ENCODE measurements at regions not wholly inside any gene's neighbourhood (a gene's known extent, or its start where the extent isn't known, plus 50 kb on each side); places are given as distances from the start of the nearest gene placed in this dataset.
A peak's percentile ranks its signal among the peaks of the same experiment; 100 is the strongest.

- DNase-seq (ENCODE audit: insufficient read length, low spot score) (no peak), FAIRE-seq (no peak)
Measured at GRCh38 chr5:58215364-58215763, 244.5 kb downstream of the PLK2 start.

- FAIRE-seq, result no peak
- no peak for DNase-seq (ENCODE audit: insufficient read length, low spot score)
Measured at GRCh38 chr5:58211441-58211840, 248.4 kb downstream of the PLK2 start.

GRCh38 chr5:58208674-58209073, 251.2 kb downstream of the PLK2 start:
- DNase-seq (ENCODE audit: insufficient read length, low spot score) (no peak), FAIRE-seq (no peak)

- FAIRE-seq, result no peak
- DNase-seq (ENCODE audit: insufficient read length, low spot score), result no peak
Measured at GRCh38 chr5:58207076-58207475, 252.8 kb downstream of the PLK2 start.

GRCh38 chr5:58204966-58205365, 254.9 kb downstream of the PLK2 start:
- no peak for DNase-seq (ENCODE audit: insufficient read length, low spot score)
- FAIRE-seq, result no peak

GRCh38 chr5:58202941-58203444, 256.9 kb downstream of the PLK2 start:
- DNase-seq (ENCODE audit: insufficient read length, low spot score) (no peak), FAIRE-seq (no peak)

- no peak for DNase-seq (ENCODE audit: insufficient read length, low spot score)
- FAIRE-seq, result no peak
Measured at GRCh38 chr5:58201922-58202648, 257.8 kb downstream of the PLK2 start.

GRCh38 chr5:58200451-58200850, 259.4 kb downstream of the PLK2 start:
- DNase-seq (ENCODE audit: insufficient read length, low spot score) (no peak), FAIRE-seq (no peak)

- FAIRE-seq, result no peak
- DNase-seq (ENCODE audit: insufficient read length, low spot score), result no peak
Measured at GRCh38 chr5:58199087-58199486, 260.8 kb downstream of the PLK2 start.

- DNase-seq (ENCODE audit: insufficient read length, low spot score) (no peak), FAIRE-seq (no peak)
Measured at GRCh38 chr5:58198330-58198729, 261.6 kb downstream of the PLK2 start.

GRCh38 chr5:58197875-58198274, 262.0 kb downstream of the PLK2 start:
- no peak for DNase-seq (ENCODE audit: insufficient read length, low spot score)
- no peak for FAIRE-seq

- DNase-seq (ENCODE audit: insufficient read length, low spot score) (peak; percentile 17), FAIRE-seq (no peak)
Measured at GRCh38 chr5:58191443-58191842, 268.4 kb downstream of the PLK2 start.

- peak; percentile 92 for FAIRE-seq
- DNase-seq (ENCODE audit: insufficient read length, low spot score), result peak; percentile 38
Measured at GRCh38 chr5:58188262-58188651, 271.6 kb downstream of the PLK2 start.

- FAIRE-seq (no peak), DNase-seq (ENCODE audit: insufficient read length, low spot score) (no peak)
Measured at GRCh38 chr5:58187432-58188261, 272.2 kb downstream of the PLK2 start.

GRCh38 chr5:58185801-58186200, 274.1 kb downstream of the PLK2 start:
- DNase-seq (ENCODE audit: insufficient read length, low spot score), result no peak
- no peak for FAIRE-seq

- FAIRE-seq (no peak), DNase-seq (ENCODE audit: insufficient read length, low spot score) (no peak)
Measured at GRCh38 chr5:58185397-58185796, 274.5 kb downstream of the PLK2 start.

- FAIRE-seq, result no peak
Measured at GRCh38 chr5:58184910-58185309, 275.0 kb downstream of the PLK2 start.

GRCh38 chr5:58183786-58184085, 276.1 kb downstream of the PLK2 start:
- no peak for FAIRE-seq
- no peak for DNase-seq (ENCODE audit: insufficient read length, low spot score)

More at GRCh38 chr5:58184910-58185309, 275.0 kb downstream of the PLK2 start:
- peak; percentile 25 for DNase-seq (ENCODE audit: insufficient read length, low spot score)

GRCh38 chr5:58183078-58183785, 276.7 kb downstream of the PLK2 start:
- peak; percentile 13 for FAIRE-seq

GRCh38 chr5:58182287-58182841, 277.5 kb downstream of the PLK2 start:
- FAIRE-seq (no peak), DNase-seq (ENCODE audit: insufficient read length, low spot score) (no peak)

More at GRCh38 chr5:58183078-58183785, 276.7 kb downstream of the PLK2 start:
- no peak for DNase-seq (ENCODE audit: insufficient read length, low spot score)
